ENCODE measurements at regions not wholly inside any gene's neighbourhood (a gene's known extent, or its start where the extent isn't known, plus 50 kb on each side); places are given as distances from the start of the nearest gene placed in this dataset.
"Not testable (repeated sequence)": the region's sequence is repeated elsewhere in the genome, so short reads cannot be mapped to it uniquely, and the experiment has no call there.

GRCh38 chr3:139135657-139136056 lies 91.0 kb upstream of the PRR23C start:
- no peak for DNase-seq (ENCODE audit: low spot score)

GRCh38 chr3:139136469-139137202 lies 91.9 kb upstream of the PRR23C start:
- no peak for DNase-seq (ENCODE audit: low spot score)

GRCh38 chr3:139140553-139140952 lies 95.9 kb upstream of the PRR23C start:
- no peak for DNase-seq (ENCODE audit: low spot score)

GRCh38 chr3:139145980-139146379 lies 101.3 kb upstream of the PRR23C start:
- not testable (repeated sequence) for DNase-seq (ENCODE audit: low spot score)

- no peak for DNase-seq (ENCODE audit: low spot score)
Observed at GRCh38 chr3:139151530-139151929, 106.8 kb upstream of the PRR23C start.

- peak; percentile 38 for DNase-seq (ENCODE audit: low spot score)
Observed at GRCh38 chr3:139153434-139153833, 108.7 kb upstream of the PRR23C start.

GRCh38 chr3:139157161-139157932 lies 112.7 kb upstream of the PRR23C start:
- DNase-seq (ENCODE audit: low spot score), result no peak

- no peak for DNase-seq (ENCODE audit: low spot score)
Observed at GRCh38 chr3:139159356-139159755, 114.7 kb upstream of the PRR23C start.

- DNase-seq (ENCODE audit: low spot score), result peak; percentile 90
Observed at GRCh38 chr3:139173372-139174108, 128.8 kb upstream of the PRR23C start.

- DNase-seq (ENCODE audit: low spot score), result no peak
Observed at GRCh38 chr3:139180489-139180888, 135.8 kb upstream of the PRR23C start.

GRCh38 chr3:139182143-139182542 lies 137.5 kb upstream of the PRR23C start:
- no peak for DNase-seq (ENCODE audit: low spot score)

- no peak for DNase-seq (ENCODE audit: low spot score)
Observed at GRCh38 chr3:139182598-139182997, 137.9 kb upstream of the PRR23C start.

- no peak for DNase-seq (ENCODE audit: low spot score)
Observed at GRCh38 chr3:139185527-139185926, 140.8 kb upstream of the PRR23C start.

- no peak for DNase-seq (ENCODE audit: low spot score)
Observed at GRCh38 chr3:139187154-139187553, 142.5 kb upstream of the PRR23C start.

- peak; percentile 29 for DNase-seq (ENCODE audit: low spot score)
Observed at GRCh38 chr3:139187648-139188047, 143.0 kb upstream of the PRR23C start.

GRCh38 chr3:139189943-139190342 lies 145.3 kb upstream of the PRR23C start:
- no peak for DNase-seq (ENCODE audit: low spot score)

GRCh38 chr3:139194421-139194820 lies 149.4 kb upstream of the MRPS22 start:
- DNase-seq (ENCODE audit: low spot score), result not testable (repeated sequence)

- DNase-seq (ENCODE audit: low spot score), result not testable (repeated sequence)
Observed at GRCh38 chr3:139196146-139196545, 147.7 kb upstream of the MRPS22 start.

GRCh38 chr3:139197251-139197650 lies 146.6 kb upstream of the MRPS22 start:
- no peak for DNase-seq (ENCODE audit: low spot score)

GRCh38 chr3:139198186-139198585 lies 145.6 kb upstream of the MRPS22 start:
- no peak for DNase-seq (ENCODE audit: low spot score)

GRCh38 chr3:139198929-139199328 lies 144.9 kb upstream of the MRPS22 start:
- DNase-seq (ENCODE audit: low spot score), result no peak

- DNase-seq (ENCODE audit: low spot score), result no peak
Observed at GRCh38 chr3:139199421-139200010, 144.3 kb upstream of the MRPS22 start.

Data from pons (tissue), 1 donor.